HCT116 (cell line): ENCODE measurements at regions not wholly inside any gene's neighbourhood (a gene's known extent, or its start where the extent isn't known, plus 50 kb on each side); places are given as distances from the start of the nearest gene placed in this dataset.

Source experiments
- ATAC-seq: fragments of 200-7000 bp; cut with Tn5 transposase; 2 replicates; pipeline ENCODE4 v1.9.1; 2020; ENCODE audit warnings: mild to moderate bottlenecking, moderate library complexity
- BruUV-seq: library from RNA; stranded (reverse); fragments of 400-500 nt; replicated peaks from 2 replicates; lab custom pipeline; 2021; lab: Mats Ljungman, UMichigan
- CTCF ChIA-PET: fragments of 300-600 bp; sonication (Branson Sonifier 250); formaldehyde crosslinking; loops from one replicate; lab custom pipeline; 2021; ENCODE audit warnings: antibody characterized with exemption; lab: Charles Lee
- POLR2A ChIA-PET: fragments of 300-600, 350-600 bp; sonication (Branson Sonifier 250); formaldehyde crosslinking; loops from one replicate; lab custom pipeline; 2021; ENCODE audit warnings: antibody characterized with exemption; lab: Charles Lee
- RAD21 ChIA-PET, 2 experiments: fragments of 300-600 bp; sonication (Branson Sonifier 250); formaldehyde crosslinking; loops; one replicate each; lab custom pipeline; 2023; ENCODE audit warnings: low total read pairs in 2 of 2; ENCODE audit not compliant: uncharacterized antibody in 2 of 2, unreplicated experiment in 2 of 2, low non-redundant PET in 1 of 2; lab: Charles Lee
- DNase-seq: peaks from one replicate; pipeline ENCODE4 v3.0.0-alpha.2; 2010; ENCODE audit warnings: low read depth, low spot score
- H2AFZ ChIP-seq: fragments of 200-600 bp; shearing (Covaris generic), sonication (generic); 2 replicates; pipeline ENCODE4 v1.6.1; 2017; ENCODE audit warnings: low read depth, mixed run types, mixed read lengths, antibody characterized with exemption, low read length; ENCODE audit not compliant: poor library complexity, severe bottlenecking
- H3K27ac ChIP-seq: 2 replicates; pipeline ENCODE4 v1.5.1; 2012; ENCODE audit warnings: low read depth, low read length
- H3K27me3 ChIP-seq: fragments of 200-600 bp; sonication (generic); 2 replicates; pipeline ENCODE4 v1.6.1; 2016; ENCODE audit warnings: mixed run types, low read length, mixed read lengths; ENCODE audit not compliant: insufficient read depth
- H3K36me3 ChIP-seq, 2 experiments: fragments of 200-500 bp in 1 of 2; fragments of 200-600 bp in 1 of 2; sonication (Bioruptor generic) in 1 of 2; sonication (generic) in 1 of 2; 2 replicates each; pipeline versions ENCODE4 v1.5.1 to v1.6.1; 2014 to 2016; ENCODE audit warnings: low read length in 2 of 2, inconsistent platforms in 1 of 2, mixed read lengths in 1 of 2, mixed run types in 1 of 2; ENCODE audit not compliant: insufficient read depth in 2 of 2, control insufficient read depth in 1 of 2
- H3K4me1 ChIP-seq, 2 experiments: fragments of 200-600 bp in 1 of 2; sonication (generic) in 1 of 2; 2 replicates each; pipeline versions ENCODE4 v1.5.1 to v1.6.1; 2012 to 2017; ENCODE audit warnings: low read length in 2 of 2, inconsistent platforms in 1 of 2, mild to moderate bottlenecking in 1 of 2, mixed read lengths in 1 of 2, mixed run types in 1 of 2, moderate library complexity in 1 of 2; ENCODE audit not compliant: insufficient read depth in 2 of 2, control insufficient read depth in 1 of 2
- H3K4me2 ChIP-seq: fragments of 200-600 bp; sonication (generic); 2 replicates; pipeline ENCODE4 v1.6.1; 2017; ENCODE audit warnings: mixed run types, low read length, mixed read lengths
- H3K4me3 ChIP-seq, 2 experiments: fragments of 200-600 bp in 1 of 2; sonication (generic) in 1 of 2; replicated peaks in 1 of 2; 2 replicates each; pipeline ENCODE4 v1.5.1; 2011 to 2016; ENCODE audit warnings: low read length in 2 of 2, control low read depth in 1 of 2, low read depth in 1 of 2, mild to moderate bottlenecking in 1 of 2, mixed read lengths in 1 of 2, mixed run types in 1 of 2
- H3K79me2 ChIP-seq: fragments of 200-600 bp; sonication (generic); 2 replicates; pipeline ENCODE4 v1.6.1; 2017; ENCODE audit warnings: mild to moderate bottlenecking, mixed run types, low read length, moderate library complexity, mixed read lengths; ENCODE audit not compliant: insufficient read depth
- H3K9ac ChIP-seq: fragments of 200-600 bp; sonication (generic); 2 replicates; pipeline ENCODE4 v1.6.1; 2016; ENCODE audit warnings: low read length, mixed read lengths
- H3K9me2 ChIP-seq: fragments of 200-600 bp; sonication (generic), shearing (Covaris generic); 2 replicates; pipeline ENCODE4 v1.6.1; 2017; ENCODE audit warnings: mixed run types, mild to moderate bottlenecking, moderate library complexity; ENCODE audit not compliant: insufficient read depth
- H3K9me3 ChIP-seq, 2 experiments: fragments of 200-500 bp in 1 of 2; fragments of 200-600 bp in 1 of 2; sonication (Bioruptor generic) in 1 of 2; sonication (generic) in 1 of 2; 2 replicates each; pipeline ENCODE4 v1.6.1; 2014 to 2017; ENCODE audit warnings: low read length in 2 of 2, mixed read lengths in 2 of 2, inconsistent platforms in 1 of 2, low read depth in 1 of 2, mild to moderate bottlenecking in 1 of 2, mixed run types in 1 of 2, moderate library complexity in 1 of 2; ENCODE audit not compliant: control insufficient read depth in 1 of 2, insufficient read depth in 1 of 2
- H4K20me1 ChIP-seq: fragments of 200-600 bp; sonication (generic), shearing (Covaris generic); 2 replicates; pipeline ENCODE4 v1.6.1; 2017; ENCODE audit warnings: mixed run types, mild to moderate bottlenecking, moderate library complexity; ENCODE audit not compliant: insufficient read depth
- CEBPB ChIP-seq: IDR thresholded peaks from 2 replicates; pipeline ENCODE4 v1.6.1; 2012; ENCODE audit warnings: low read depth
- ELF1 ChIP-seq: IDR thresholded peaks from 2 replicates; pipeline ENCODE4 v1.6.1; 2012; ENCODE audit warnings: low read depth, borderline replicate concordance
- EZH2 ChIP-seq: fragments of 200-600 bp; sonication (generic); IDR thresholded peaks from 2 replicates; pipeline ENCODE4 v1.6.1; 2017; ENCODE audit warnings: antibody characterized with exemption, mixed run types
- REST ChIP-seq: IDR thresholded peaks from 2 replicates; pipeline ENCODE4 v1.6.1; 2012; ENCODE audit warnings: low read depth
- SRF ChIP-seq: IDR thresholded peaks from 2 replicates; pipeline ENCODE4 v1.6.1; 2012; ENCODE audit warnings: low read depth
- TCF7L2 ChIP-seq: IDR thresholded peaks from 2 replicates; pipeline ENCODE4 v1.7.0; 2011; ENCODE audit warnings: borderline replicate concordance, inconsistent platforms; ENCODE audit not compliant: insufficient read depth, insufficient read length; ENCODE audit errors: extremely low read depth
- YY1 ChIP-seq: IDR thresholded peaks from 2 replicates; pipeline ENCODE4 v1.6.1; 2011; ENCODE audit warnings: low read length, low read depth, moderate library complexity, mild to moderate bottlenecking; ENCODE audit not compliant: insufficient replicate concordance; ENCODE audit errors: extremely low read depth
- ZNF274 ChIP-seq: fragments of 200-500 bp; sonication (Bioruptor generic); IDR thresholded peaks from 2 replicates; pipeline ENCODE4 v1.6.1; 2014; ENCODE audit warnings: mild to moderate bottlenecking, low read depth, low read length, inconsistent platforms
- intact Hi-C: fragments of 100-400 bp; cut with micrococcal nuclease; formaldehyde crosslinking; loops from 2 replicates; pipeline ENCODE4 v1.10.0; 2022
- TF ChIP-seq, protein P1 (sequence below): IDR thresholded peaks from 2 replicates; pipeline ENCODE4 v1.6.1; 2011; ENCODE audit warnings: mild to moderate bottlenecking, low read length, moderate library complexity; ENCODE audit not compliant: insufficient replicate concordance; ENCODE audit errors: extremely low read depth
- TF ChIP-seq, protein P2 (sequence below), 3 experiments: fragments of 200-600 bp in 1 of 3; sonication (generic) in 1 of 3; IDR thresholded peaks in 2 of 3; conservative IDR thresholded peaks in 1 of 3; 2 replicates each; pipeline ENCODE4 v1.5.1; 2012 to 2017; ENCODE audit warnings: low read depth in 2 of 3, low read length in 2 of 3, antibody characterized with exemption in 1 of 3, borderline replicate concordance in 1 of 3, control low read depth in 1 of 3, mild to moderate bottlenecking in 1 of 3, mixed read lengths in 1 of 3, mixed run types in 1 of 3, moderate library complexity in 1 of 3; ENCODE audit not compliant: insufficient read depth in 1 of 3

DNA sequence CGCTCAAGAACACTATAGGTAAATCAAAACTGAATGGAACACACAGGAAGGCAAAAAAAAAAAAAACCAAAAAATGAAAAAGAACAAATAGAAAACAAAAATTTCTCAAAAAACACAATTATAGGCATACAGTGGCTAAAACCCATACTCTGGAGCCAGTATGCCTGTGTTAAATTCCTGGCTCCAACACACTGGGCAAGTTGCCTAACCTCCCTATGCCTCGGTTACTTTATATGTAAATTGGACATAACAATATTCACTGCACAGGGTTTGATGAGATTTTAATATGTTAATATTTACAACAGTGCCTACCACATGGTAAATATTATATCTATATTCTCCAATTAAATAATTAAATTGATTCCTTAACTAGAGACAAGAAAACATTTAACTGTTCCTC is 217.1 kb downstream of the HTR7 start:
- Histone ChIP-seq H3K27me3 (no peaks in the 10 kb centered on the region), H3K79me2 (no peaks in the 10 kb centered on the region), H3K4me1 (no peaks in the 10 kb centered on the region), H3K36me3 (no peaks in the 10 kb centered on the region), H3K9ac (no peak overlapping the region), H3K4me2 (no peak overlapping the region), H4K20me1 (no peaks in the 10 kb centered on the region), H3K9me2 (no peaks in the 10 kb centered on the region; the same call in 1 of the 2 replicates), H2AFZ (no peak overlapping the region), H3K4me3 (no peak overlapping the region), H3K27ac (no peak overlapping the region), H3K9me3 (no peaks in the 10 kb centered on the region)
- no peak for ATAC-seq
- POLR2A ChIA-PET: no interaction called here
- RAD21 ChIA-PET: no interaction called here
- TF ChIP-seq CEBPB (no peak), YY1 (no peak), ZNF274 (no peak), EZH2 (no peak), ELF1 (no peak), REST (no peak), SRF (no peak), TCF7L2 (no peak)
- TF ChIP-seq, protein P1, sequence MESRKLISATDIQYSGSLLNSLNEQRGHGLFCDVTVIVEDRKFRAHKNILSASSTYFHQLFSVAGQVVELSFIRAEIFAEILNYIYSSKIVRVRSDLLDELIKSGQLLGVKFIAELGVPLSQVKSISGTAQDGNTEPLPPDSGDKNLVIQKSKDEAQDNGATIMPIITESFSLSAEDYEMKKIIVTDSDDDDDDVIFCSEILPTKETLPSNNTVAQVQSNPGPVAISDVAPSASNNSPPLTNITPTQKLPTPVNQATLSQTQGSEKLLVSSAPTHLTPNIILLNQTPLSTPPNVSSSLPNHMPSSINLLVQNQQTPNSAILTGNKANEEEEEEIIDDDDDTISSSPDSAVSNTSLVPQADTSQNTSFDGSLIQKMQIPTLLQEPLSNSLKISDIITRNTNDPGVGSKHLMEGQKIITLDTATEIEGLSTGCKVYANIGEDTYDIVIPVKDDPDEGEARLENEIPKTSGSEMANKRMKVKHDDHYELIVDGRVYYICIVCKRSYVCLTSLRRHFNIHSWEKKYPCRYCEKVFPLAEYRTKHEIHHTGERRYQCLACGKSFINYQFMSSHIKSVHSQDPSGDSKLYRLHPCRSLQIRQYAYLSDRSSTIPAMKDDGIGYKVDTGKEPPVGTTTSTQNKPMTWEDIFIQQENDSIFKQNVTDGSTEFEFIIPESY: no peak
- TF ChIP-seq, protein P2, sequence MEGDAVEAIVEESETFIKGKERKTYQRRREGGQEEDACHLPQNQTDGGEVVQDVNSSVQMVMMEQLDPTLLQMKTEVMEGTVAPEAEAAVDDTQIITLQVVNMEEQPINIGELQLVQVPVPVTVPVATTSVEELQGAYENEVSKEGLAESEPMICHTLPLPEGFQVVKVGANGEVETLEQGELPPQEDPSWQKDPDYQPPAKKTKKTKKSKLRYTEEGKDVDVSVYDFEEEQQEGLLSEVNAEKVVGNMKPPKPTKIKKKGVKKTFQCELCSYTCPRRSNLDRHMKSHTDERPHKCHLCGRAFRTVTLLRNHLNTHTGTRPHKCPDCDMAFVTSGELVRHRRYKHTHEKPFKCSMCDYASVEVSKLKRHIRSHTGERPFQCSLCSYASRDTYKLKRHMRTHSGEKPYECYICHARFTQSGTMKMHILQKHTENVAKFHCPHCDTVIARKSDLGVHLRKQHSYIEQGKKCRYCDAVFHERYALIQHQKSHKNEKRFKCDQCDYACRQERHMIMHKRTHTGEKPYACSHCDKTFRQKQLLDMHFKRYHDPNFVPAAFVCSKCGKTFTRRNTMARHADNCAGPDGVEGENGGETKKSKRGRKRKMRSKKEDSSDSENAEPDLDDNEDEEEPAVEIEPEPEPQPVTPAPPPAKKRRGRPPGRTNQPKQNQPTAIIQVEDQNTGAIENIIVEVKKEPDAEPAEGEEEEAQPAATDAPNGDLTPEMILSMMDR (IDR thresholded peaks at IDR 0.05 in 2 of 3, conservative IDR thresholded peaks at IDR 0.05 in 1 of 3; ENCODE audit: borderline replicate concordance in 1 of 3, insufficient read depth in 1 of 3, low read depth in 2 of 3, low read length in 2 of 3): no peak
- intact Hi-C loops: no loop called here
- no peak for DNase-seq
- BruUV-seq: no TSS peak
- CTCF ChIA-PET: no interaction called here
